COR-L47 (cell line): ENCODE measurements at regions not wholly inside any gene's neighbourhood (a gene's known extent, or its start where the extent isn't known, plus 50 kb on each side); places are given as distances from the start of the nearest gene placed in this dataset.

ENCODE experiments used
- DNase-seq: peaks from one replicate; lab custom pipeline; 2025; lab: John Stamatoyannopoulos, UW

GRCh38 chr2:217301142-217301925 lies 441.5 kb upstream of the TNP1 start:
- DNase-seq, result no peak

DNA sequence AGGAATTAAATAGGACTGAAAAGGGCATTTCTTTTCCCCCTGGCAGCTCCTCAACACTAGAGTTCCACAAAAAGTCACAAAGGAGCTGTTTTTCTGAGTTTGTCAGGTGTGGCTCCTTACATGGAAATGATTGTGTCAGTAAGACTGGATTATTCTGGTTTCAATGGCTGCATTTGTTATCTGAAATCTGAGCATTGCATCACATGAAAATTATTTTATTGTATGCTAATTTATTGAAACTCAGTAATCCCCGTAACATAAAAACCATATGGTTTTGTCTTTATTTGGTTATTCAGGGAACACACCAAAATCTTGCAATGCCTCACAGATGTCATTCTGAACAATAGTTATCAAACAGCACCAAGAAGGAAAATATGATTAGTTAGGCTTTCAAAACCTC lies 439.7 kb upstream of the TNP1 start:
- no peak for DNase-seq

- no peak for DNase-seq
Observed at GRCh38 chr2:217297096-217297495, 437.2 kb upstream of the TNP1 start.

DNA sequence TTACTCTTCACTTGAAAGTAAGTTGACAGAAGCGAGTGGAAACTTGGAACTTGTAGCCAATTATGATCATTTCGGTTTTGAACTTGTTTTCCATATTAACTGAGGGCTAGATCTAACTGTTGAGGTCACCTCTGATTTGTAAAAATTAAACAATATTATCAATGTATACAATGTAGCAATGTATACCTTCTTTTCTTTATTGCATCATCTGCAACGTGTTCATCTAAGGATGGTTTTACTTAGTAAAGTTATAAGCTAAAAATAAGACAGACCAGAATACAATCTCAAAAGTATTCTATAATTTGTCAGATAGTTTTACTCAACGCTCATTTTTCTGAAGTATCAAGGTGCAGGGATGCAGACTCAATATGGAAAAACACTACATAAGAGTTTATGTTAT lies 435.0 kb upstream of the TNP1 start:
- DNase-seq, result no peak

- no peak for DNase-seq
Observed at GRCh38 chr2:217294211-217294610, 434.3 kb upstream of the TNP1 start.

DNA sequence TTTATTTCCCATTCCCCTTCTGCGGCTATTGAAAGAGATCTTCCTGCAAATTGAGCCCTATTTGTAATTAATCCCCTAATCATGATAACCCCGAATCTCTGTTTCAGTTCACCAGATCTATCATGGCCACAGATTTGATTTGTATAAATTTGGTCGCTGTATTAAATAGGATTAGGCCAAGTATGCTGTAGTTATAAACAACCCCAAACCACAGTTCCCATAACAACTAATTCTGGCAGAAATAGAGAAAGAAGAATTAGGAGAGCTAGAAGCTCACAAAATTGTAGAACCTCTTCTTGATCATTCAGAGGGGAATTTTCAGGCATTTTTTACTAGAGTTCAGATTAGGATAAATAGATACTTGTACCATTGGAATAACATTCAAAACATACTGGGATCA lies 433.7 kb upstream of the TNP1 start:
- no peak for DNase-seq

DNA sequence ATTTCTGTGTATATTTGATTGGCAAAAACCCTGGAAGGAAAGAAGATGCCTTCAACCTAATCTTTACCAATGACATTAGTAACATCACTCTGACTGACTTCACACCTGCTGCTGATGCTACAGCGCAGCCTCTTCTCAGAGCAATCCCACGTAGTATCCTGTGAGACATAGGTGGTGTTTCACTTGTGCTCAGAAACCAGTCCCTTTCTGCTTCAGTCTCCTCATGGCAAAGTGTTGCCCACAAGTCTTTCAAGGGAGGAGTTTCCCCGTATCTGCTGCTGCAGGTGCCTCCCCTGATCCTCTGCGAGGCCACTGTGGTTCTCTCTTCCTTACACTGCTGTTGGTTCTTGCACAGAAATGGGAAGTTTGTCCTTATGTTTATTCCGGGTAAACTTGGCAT lies 433.2 kb upstream of the TNP1 start:
- no peak for DNase-seq

- no peak for DNase-seq
Observed at GRCh38 chr2:217291259-217291658, 431.4 kb upstream of the TNP1 start.

- DNase-seq, result no peak
Observed at GRCh38 chr2:217290467-217290866, 430.6 kb upstream of the TNP1 start.

DNA sequence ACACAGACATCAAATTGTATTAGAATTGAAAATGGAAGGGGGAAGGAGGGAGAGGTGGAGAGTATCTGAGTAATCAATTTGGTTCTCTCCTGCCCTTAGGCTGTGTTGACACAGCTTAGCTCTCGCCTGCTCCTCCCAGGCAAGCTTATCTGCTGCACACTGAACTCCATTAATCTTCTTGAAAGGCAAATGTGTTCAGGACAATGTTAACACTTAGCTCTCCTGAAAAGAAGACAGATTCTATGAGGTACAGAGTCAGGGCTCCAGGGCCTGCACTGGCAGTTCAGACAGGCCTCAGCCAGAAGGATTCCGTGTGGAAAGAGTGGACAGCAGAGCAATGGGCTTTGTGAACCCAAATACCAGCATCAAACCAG lies 430.0 kb upstream of the TNP1 start:
- peak; percentile 72 for DNase-seq

DNA sequence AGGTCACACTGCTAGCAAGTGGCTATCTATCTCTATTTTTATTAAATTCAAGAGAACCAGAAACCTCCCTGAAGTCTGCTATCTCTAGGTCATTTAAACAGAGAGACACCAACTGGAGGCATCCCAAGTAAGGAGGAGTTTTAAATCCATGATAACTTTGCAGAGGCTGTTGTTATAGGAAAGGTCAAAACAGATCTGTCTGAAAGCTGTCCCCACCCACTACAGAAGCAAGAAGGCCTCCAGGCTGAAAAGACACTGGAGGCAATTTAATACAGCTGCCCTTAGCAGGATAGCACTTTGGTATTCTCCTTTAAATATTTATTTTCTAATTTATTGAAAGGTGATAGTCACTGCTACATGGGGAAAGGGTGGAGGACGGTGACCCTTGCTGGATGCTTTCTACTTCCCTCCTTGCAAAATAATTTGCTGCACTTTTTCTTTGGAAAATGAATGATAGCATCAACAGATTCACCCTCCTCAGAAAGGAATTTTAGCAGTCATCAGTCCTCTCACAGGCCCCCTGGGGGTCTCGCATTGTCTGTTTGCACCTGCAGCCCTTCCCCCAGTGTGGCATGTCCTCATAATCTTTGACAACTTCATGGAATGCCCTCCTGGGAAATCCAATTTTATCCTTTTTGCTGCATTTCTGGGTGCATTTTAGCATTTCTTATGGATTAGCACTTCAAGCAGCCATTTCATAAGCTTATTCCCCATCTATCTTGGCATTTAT lies 429.5 kb upstream of the TNP1 start:
- peak; percentile 71 for DNase-seq

GRCh38 chr2:217288472-217289063 lies 428.7 kb upstream of the TNP1 start:
- no peak for DNase-seq

DNA sequence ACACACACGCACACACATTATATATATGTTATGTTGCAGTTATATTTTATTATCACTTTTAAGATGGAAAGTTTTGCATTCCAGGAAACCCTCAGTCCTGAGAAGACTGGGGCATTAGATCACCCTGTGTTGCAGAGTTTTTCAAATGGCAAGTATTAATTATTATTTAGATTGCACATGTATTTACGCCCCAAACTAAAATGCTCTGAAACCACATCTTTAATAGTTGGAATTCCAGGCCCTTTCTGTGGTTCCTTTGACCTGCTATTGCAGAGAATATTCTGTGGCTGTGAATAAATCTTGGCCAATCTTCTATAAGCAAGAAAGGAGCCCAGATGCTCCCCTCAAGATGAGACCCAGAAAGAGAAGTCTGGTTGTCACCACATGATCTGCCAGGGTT lies 427.0 kb upstream of the TNP1 start:
- no peak for DNase-seq

DNA sequence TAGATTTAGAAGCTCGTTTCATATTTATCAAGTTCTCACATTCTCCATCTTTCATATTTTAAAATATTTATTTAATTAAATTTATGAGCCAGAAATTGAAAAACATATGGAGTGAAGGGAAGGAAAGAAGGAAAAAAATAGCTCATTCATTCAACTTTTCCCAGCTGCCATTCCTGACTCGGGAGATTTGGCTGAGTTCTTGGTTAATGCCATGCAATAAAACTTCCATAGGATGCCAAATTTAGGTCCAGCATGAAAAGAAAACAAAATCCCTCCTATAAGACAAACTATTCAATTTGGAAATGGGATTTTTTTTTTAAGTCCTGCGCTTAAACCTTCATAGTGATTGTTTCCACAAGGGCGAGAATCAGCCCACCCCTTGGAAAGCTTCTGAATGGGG lies 426.1 kb upstream of the TNP1 start:
- no peak for DNase-seq

DNA sequence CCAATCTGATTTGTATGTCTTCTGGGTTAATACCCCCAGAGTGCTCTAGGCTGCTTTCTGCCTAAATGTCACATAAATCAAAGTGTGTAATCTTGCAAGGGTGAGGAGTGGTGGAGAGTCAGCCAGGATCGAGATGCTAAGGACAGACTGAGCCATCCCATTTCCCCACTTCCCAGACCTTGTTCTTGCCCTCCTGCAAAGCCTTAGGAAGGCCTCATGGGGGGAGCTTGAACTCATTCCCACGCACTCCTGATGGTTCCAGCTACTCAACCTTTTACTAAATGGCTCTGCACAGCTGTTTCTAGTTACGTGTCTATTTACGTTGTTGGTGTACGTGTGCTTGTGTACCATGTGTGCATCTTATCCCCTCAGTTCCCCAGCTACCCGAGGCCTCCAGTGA lies 423.6 kb upstream of the TNP1 start:
- no peak for DNase-seq

DNA sequence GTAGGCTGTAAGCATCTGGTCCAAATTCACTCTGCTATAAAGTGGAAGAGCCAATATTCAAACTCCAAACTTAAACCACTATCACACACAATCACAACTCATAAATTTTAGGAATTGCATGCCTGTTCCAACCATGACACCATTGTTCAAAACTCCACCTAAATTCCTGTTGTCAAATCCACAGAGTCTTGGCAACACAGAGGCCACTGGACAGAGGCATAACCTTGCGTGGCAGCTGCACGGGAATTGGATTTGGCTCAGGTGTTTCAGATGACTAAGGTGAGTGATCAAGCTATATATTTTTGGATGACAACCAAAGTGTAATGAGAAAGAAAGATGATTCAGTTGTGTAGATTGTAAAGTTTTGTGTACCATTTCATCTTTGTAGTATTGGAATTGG lies 422.7 kb upstream of the TNP1 start:
- no peak for DNase-seq

- DNase-seq, result no peak
Observed at GRCh38 chr2:217279556-217279955, 419.7 kb upstream of the TNP1 start.

DNA sequence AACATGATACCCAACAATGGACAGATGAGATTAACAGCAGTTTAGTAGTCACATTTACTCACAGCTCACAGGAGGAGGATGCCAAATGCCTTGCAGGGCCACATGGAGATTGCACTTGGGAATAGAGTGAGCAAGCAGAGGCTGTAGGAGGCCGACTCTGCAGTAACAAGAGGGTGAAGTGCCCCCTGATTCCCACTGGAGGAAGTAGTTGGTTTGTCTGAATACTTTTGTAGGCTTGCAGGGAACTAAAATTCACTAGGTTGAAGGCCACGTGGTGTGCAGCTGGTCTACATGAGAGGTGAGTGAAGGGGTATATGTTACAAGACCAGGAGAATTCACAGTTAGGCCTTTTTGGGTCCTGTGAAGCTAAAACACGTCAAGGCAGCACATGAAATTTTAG lies 419.3 kb upstream of the TNP1 start:
- no peak for DNase-seq

GRCh38 chr2:217277646-217278398 lies 418.0 kb upstream of the TNP1 start:
- no peak for DNase-seq

- DNase-seq, result no peak
Observed at GRCh38 chr2:217276433-217276832, 416.6 kb upstream of the TNP1 start.

GRCh38 chr2:217275091-217275490 lies 415.2 kb upstream of the TNP1 start:
- DNase-seq, result no peak

DNA sequence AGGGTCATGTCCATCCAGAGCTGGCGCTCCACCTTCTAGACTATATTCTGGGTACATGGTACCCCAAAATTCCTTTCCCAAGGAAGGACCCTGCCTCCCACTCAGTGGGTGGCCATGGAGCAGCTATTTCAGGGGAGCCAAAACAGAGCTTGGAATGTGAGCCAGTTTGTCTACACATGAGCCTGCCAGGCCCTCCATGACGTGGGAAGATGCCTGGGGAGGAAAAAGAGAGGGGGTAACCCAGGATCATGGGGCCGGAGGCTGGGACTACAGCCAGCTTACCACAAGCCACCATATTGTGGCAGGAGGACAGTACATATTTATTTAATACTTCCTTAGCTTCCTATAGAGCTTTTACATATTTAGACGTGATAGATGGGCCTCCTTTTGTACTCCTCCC lies 414.7 kb upstream of the TNP1 start:
- DNase-seq, result no peak

GRCh38 chr2:217273851-217274250 lies 414.0 kb upstream of the TNP1 start:
- no peak for DNase-seq
